Stimulated activated CD4-positive, alpha-beta T cell treated with anti-CD3 and anti-CD28 coated beads, TNF-alpha, amount 100 ng/mL, for 48 hours (primary cell): ENCODE measurements at regions not wholly inside any gene's neighbourhood (a gene's known extent, or its start where the extent isn't known, plus 50 kb on each side); places are given as distances from the start of the nearest gene placed in this dataset.
"Not testable (repeated sequence)": the region's sequence is repeated elsewhere in the genome, so short reads cannot be mapped to it uniquely, and the experiment has no call there.

Source experiments
- DNase-seq, 3 donors: peaks; one replicate each; pipeline ENCODE4 v3.0.0-alpha.2; 2020; ENCODE audit warnings: low read depth in 3 of 3

DNA sequence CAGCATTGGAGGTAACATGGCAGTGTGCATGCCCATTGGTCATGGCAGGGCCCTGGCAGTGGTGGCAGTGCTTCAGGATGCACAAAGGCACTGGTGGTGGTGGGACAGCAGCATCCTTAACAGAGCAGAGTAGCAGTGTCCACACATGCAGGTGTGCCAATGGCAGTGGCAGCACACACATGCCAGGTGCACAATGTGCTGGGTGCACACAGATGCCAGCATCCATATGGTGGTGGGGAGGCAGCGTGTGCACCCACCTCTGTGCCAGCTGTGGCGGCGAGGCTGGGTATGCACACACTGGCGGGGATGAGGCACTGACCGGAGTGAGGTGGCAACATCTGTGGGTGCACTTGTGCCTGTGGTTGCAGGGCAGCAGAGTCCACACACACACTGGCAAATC is 150.6 kb downstream of the SI start:
- no peak for DNase-seq

DNA sequence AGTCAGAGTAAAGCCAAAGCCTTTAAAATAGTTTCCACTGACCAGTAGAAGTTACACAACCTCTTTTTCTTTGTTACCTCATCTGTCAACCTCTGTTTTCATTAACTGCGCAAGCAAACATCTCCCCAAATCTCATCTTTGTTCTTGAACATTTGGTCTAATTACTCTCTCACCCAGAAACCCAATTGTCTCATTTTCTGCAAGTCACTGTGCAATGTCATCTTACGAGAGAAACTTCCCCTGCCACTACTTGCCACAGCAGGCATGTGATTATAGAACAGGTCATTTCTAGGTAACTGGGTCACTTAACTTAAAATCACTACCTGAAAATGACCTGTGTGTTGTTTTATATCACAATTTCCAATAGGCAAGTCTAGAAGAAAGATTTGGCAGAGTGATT is 159.4 kb downstream of the SI start:
- DNase-seq: no peak

DNA sequence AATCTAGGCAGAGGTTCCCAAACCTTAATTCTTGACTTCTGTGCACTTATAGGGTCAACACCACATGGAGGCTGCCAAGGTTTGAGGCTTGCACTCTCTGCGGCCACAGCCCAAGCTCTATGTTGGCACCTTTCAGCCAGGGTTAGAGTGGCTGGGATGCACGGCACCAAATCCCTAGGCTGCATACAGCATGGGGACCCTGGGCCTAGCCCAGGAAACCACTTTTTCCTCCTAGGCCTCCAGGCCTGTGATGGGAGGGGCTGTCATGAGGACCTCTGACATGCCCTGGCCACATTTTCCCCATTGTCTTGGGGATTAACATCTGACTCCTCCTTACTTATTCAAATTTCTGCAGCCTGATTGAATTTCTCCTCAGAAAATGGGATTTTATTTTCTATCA is 165.4 kb downstream of the SI start:
- DNase-seq: no peak

DNA sequence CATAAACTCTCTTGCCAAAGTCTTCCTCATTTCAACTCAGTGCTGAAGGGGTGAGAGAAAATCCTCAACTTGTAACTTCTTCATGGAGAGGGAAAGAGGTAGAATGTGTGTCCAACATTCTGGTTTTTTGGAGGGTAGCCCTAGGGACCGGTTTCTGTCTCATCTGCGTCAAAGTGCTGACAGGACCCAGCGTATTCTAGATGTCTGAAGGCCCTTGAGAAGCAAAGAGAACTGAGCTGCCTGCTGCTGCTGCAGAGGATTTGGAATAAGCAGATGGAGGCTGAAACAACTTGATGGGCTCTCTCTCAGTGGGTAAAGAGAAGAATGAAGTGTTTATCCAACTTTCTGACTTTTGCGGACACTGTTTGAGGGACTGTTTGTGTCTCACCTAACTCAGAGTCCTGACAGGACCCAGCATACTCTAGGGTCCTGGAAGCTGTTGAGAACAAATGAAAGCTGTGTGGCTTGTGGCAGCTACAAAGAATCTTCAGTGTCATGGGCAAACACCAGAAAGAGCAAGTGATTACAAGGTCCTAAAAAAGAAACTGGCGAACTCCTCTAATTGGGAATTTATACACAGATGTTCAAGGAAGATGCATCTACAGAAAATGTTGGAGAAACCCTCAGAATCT is 174.4 kb downstream of the SI start:
- DNase-seq: no peak

DNA sequence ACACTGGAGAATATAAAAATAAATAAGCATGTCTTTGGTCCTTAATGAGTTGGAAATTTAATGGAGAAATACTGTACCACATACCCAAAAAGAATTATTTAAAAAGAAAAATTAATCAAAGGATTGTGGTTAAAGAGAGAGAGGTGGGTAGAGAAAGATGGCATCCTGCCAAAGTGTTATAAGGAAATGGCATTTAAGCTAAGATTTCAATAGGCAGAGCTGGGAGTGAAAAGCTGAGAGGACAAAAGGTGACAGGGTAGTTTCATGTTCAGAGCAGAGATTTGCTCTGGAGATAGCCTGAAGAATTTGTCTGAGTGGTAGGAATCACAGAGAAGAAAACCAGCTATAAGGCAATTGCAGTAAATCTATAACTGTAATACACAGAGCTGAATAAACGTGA is 181.0 kb downstream of the SI start:
- no peak for DNase-seq

DNA sequence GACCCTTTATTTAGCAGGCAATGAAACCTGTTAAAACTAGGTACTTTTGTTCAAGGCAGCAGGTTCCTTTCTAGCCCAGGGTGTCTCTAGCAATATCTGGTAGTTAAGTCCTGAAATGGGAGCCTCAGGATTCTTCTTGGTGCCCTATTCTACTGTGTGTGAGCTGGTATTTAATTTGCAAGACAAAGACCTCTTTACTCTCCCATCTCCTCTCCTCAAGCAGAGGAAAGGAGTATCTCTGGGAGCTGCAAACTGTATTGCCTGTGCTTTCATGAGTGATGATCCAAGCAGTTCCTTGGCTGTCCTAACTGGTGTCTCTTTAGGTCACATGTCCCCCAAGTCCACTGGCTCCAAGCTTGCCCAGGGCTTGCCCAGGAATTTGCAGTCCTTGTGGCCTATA is 188.2 kb downstream of the SI start:
- no peak for DNase-seq

DNA sequence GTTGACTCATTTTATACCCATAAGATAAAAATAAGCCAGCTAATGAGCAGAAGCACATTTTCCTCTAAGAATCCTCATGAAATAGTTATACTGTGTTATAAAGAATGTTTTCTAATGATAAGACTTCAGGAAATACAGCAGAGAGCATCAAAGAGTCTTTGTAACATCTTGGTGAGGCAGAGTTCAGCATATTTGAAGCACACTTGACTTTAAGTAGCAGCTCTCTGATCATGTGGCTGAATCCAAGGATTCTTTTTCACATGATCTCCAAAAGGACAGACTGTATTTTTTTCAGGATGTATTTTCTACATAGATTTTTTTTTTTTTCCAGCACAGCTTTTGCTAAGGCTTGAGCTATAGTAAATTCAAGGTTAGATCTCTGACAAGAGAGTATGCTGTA is 195.1 kb downstream of the SI start:
- no peak for DNase-seq

DNA sequence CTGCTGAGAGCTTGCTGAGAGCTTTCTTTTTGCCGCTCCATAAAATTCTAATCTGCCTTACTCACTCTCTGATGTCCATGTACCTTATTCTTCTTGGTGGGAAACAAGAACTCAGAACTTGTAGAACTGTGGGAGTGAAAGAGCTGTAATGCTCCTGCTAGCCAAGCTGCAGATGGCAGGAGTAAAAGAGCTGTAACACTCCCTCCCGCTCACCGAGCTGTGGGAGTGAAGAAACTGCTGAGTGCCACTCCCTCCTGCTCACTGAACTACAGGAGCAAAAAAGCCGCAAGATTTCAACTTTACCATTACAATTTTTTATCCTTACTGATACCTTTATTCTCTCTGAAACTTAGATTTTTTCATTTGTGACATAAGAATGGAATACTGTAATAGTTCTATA is 199.1 kb downstream of the SI start:
- DNase-seq: no peak

DNA sequence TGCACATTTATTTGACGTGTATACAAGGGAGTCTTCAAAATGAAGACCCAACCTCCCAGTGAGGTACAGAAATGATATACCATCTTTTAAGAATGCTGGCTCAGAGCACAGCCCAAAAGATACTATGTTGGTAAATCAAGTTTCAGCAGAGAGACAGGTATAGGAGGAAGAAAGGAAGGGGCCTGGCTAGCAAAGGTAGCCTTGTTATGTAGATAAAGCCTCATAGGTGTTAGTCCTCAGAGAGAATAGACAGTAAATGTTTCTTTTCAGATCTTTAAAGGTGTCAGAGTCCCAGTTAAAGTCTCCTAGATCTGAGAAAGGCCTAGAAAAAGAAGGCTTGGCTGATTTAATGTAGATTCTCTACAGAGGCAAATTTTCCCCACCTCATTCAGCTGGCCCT is 213.8 kb downstream of the SI start:
- DNase-seq: no peak

DNA sequence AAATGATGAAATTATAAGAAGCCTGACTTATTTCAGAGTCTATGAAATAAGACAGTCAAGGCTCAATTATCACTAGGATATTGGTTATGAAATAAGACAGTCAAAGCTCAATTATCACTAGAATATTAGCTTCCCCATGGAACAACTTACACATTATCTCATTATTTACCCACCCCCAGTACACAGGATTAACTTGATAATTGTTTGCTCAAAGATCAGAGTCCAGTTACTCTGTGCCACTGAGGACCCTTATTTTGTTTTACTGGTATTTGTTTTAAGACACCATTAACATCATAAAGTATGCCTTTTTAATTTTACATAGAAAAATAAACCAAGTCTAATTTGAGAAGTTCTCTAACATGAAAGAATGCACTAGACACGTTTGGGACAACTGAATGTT is 225.4 kb downstream of the SI start:
- no peak for DNase-seq

DNA sequence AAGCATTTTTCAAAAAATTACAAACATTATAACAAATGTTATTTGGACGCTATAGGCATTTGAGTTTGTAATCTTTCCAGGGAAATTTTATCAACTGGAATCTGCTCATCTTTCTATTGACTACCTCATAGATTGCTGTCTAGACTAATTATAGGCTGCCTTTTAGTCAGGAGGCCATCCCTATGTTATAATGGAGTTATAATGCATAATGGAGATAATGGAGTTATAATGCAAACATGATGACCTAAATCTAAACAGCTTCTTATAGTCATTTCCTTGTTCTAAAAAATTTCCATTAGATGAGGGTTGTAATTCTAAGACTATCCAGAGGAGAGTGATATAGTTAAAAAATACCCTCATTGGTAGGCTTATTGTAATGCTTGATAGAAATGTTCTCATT is 226.4 kb downstream of the SI start:
- no peak for DNase-seq

DNA sequence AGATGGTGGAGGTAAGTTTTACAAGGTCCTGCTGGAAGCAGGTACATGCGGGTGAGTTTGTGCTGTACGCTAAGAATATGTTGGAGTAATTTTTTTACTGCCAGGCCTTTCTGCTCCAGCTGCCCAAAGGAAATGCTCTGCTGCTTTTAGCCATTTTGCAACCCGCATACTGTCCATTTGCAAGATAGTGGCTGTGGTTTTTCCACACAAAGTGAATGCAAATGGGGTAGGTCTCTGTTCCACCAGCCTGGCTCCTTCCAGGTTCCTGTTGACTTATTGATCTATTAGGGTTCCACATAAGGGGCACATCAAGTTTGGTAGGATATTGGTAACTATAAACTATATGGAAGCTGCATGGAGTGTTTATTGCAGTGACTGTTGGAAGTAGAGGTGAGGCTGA is 227.1 kb downstream of the SI start:
- DNase-seq: no peak

DNA sequence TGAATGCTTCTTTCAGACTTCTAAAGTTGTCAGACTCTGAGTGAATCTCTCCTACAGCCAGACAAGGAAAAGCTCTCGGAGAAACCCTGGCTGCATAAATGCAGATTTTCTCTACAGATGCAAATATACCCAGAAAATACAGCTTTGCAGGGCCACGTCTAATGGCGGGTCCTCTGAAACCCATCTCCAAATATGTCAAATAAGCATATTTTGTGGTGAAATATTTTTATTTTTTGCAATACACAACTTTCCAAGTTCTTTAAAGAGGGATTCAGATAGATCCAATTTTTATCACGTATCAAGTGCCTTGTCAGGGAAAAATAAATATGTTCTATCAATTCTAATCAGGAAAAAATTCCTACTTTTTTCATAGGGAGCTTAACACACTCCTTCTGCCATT is 229.4 kb downstream of the SI start:
- DNase-seq: no peak

DNA sequence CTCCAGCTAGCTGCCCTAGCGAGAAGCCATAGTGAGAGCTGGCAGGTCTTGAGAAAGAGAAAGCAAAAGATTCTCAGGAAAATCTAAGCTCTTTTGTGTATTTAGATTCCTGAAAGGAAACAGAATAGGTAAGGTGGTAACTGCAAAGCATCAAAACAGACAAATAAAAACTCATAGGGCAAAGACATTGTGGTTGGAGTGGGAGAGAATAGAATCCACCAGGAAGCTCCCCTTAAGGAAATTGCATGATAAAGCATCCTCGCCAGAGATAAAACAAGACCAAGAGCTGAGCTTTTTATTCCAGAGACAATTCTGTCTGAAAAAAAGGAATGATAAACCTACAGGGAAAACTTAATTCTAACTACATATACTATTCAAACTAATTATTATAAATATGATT is 232.6 kb downstream of the SI start:
- DNase-seq: no peak

DNA sequence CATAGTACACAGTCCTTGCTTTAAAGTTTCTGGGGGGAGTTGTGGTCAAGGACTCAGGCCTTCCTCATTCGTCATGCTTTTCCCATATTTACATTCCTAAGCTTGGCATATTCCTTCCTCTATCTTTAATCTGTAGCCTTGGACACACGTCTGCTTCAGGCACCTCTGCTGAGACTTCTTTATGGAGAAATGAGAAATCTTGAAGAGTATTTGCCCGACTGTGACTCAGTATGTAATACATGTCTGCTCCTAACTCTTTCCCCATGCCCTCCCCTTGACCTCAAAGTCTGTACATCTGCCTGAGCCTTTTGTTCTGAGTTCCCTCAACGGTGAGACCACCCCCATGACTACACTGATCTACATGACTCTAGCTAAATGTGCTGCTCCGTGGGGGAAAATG is 246.1 kb downstream of the SI start:
- DNase-seq: no peak

DNA sequence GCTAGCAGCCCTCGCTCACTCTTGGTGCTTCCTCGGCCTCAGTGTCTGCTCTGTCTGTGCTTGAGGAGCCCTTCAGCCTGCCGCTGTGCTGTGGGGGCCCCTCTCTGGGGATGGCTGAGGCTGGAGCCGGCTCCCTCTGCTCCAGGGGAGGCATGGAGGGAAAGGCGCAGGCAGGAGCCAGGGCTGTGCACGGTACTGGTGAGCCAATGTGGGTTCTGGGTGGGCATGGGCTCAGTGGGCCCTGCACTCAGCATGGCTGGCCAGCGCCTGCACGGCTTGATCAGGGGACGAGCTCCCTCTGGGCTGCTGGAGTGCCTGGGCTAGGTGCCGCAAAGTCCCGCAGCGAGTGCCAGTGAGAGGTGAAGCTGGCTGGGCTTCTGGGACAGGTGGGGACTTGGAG is 260.0 kb downstream of the SI start:
- no peak for DNase-seq

DNA sequence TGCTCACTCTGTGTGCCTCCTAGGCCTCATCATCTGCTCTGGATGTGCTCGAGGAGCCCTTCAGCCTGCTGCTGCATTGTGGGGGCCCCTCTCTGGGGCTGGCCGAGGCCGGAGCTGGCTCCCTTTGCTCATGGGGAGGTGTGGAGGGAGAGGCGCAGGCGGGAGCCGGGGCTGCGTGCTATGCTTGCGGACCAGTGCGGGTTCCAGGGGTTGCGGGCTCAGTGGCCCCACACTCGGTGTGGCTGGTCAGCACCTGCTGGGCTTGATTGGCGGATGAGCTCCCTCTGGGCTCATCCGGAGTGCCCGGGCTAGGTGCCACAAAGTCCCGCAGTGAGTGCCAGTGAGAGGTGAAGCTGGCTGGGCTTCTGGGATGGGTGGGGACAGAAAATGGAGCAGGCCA is 264.2 kb downstream of the SI start:
- no peak for DNase-seq

DNA sequence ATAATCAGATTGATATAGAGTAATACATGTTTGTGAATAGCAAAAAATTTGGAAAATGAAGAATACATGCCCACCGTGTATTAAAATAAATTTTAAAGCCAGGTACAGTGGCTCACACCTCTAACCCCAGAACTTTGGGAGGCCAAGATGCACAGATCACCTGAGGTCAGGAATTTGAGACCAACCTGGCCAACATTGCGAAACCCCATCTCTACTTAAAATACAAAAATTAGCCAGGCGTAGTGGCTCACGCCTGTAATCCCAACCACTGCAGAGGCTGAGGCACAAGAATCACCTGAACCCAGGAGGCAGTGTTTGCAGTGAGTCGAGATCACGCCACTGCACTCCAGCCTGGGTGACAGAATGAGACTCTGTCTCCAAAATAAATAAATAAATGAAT is 266.3 kb downstream of the SI start:
- DNase-seq: no peak

DNA sequence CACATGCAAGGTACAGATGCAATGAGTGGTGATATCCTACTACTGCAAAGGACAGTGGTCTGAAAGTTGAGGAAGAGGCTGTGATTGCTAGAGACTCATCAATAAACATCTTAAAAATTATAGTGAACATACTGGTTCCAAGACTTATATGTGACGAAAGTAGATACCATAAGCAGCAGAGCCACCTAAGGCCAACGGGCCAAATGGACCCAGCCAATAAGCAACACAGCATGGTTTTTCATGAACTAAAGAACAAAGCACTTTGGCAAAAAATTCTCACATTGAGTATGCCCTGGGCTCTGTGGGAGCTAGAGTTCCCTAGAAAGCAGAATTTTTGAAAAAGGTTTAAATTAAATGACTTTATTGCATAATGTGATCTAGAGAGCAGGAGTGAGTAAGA is 272.1 kb downstream of the SI start:
- no peak for DNase-seq

DNA sequence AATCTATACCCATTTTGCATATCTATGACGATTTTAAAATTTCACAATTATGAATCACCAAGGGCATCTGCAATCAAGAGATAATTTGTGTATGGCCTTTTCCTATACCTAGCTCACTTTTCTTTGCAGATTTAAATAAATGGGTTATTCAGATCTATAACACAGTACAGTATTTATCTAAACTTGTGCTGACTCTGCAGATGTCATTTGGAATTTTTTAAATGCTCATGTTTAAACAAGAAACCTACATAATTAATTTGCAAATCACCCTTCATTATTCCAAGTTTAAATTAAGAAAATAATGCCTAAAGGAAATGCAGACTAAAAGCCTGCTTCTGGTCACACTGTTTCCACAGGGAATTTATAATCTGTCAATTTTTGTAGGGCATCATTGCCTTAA is 284.2 kb downstream of the SI start:
- no peak for DNase-seq

DNA sequence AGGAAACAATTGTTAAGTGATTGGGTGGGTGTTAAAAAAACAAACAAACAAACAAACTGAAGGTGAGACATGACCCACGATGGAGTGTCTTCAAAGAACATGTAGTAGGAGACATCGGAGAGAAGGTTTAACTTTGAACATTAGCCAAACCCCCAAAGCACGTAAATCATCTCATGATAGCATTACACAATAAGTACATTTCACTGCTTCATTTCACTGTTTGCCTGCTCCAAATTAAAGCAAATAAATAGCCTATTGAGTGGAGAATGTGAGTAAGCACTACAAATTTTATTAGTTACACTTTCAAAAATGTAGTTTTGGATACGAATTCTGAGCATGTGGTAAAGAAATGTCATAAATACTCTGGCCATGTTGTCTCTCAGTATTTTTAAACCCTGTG is 287.0 kb downstream of the SI start:
- no peak for DNase-seq

DNA sequence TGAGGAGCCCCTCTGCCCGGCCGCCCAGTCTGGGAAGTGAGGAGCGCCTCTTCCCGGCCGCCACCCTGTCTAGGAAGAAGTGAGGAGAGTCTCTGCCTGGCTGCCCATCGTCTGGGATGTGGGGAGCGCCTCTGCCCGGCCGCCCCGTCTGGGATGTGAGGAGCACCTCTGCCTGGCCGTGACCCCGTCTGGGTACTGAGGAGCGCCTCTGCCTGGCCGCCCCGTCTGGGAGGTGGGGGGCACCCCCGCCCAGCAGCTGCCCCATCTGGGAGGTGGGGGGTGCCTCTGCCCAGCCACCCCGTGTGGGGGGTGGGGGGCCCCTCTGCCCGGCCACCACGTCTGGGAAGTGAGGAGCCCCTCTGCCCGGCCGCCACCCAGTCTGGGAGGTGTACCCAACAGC is 293.9 kb downstream of the SI start:
- DNase-seq: not testable (repeated sequence)

DNA sequence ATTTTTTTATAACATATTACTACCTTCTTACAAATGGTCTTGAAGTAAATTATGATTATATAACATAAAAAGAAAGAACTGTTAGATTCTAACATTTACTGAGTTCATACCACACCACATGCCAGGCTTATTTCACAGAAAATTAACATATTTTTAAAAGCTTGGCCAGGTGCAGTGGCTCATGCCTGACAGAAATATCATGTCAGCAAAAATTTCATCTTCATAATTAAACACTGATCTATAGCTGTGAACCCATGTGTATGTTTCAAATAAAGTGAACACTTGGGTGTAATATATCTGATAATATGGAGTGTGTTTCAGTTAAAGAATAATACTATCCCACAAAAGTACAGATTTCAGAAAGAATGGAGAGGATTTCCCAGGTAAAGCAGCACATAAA is 296.5 kb downstream of the SI start:
- DNase-seq: no peak

DNA sequence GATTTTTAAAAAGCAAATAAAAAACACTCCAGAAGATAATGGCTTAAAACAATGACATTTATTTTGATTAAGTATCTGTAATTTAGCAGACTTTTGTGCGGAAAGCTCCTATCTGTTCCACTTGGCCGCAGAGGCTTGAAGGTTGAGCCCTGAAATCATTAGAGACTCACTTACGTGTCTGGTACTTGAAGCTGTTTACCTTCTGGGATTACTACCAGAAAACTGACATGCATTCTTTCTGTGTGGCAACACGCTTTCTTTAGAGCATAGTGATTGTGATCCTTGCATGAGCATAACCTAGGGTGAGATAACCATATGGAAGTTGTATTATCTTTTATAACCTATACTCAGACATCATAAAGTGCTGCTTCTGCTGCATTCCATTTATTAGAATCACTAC is 298.5 kb downstream of the SI start:
- no peak for DNase-seq

DNA sequence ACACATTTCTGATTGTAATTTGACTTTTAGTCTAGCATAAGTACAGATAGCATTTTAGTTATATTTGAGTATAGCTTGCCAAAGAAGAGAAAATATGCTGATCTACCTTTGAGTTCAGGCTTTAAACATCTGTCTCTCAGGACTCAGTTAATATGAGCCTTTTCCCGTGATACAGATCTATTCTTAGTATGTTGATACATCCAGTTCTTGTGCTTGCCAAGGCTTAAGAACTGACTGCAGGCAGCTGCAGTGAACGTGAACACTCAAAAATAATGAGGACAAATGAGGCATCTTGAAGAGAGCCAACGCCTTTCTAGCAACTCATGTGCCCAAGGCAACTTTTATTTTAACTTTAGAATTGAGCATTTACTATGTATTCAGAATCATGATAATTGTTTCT is 325.5 kb downstream of the SI start:
- no peak for DNase-seq
